Suprapubic skin (tissue), 4 donors: ENCODE measurements at regions not wholly inside any gene's neighbourhood (a gene's known extent, or its start where the extent isn't known, plus 50 kb on each side); places are given as distances from the start of the nearest gene placed in this dataset.

Experiments used
- DNase-seq, 2 donors: peaks; one replicate each; pipeline ENCODE4 v3.0.0-alpha.2; 2019; ENCODE audit warnings: low spot score in 2 of 2
- H3K27ac ChIP-seq: fragments of 200-600 bp; sonication (generic); one replicate; pipeline ENCODE4 v1.5.1; 2019
- H3K27me3 ChIP-seq: fragments of 200-600 bp; sonication (generic); one replicate; pipeline ENCODE4 v1.5.1; 2019
- H3K36me3 ChIP-seq: fragments of 200-600 bp; sonication (generic); one replicate; pipeline ENCODE4 v1.5.1; 2019
- H3K4me1 ChIP-seq: fragments of 200-600 bp; sonication (generic); one replicate; pipeline ENCODE4 v1.5.1; 2019
- H3K4me3 ChIP-seq: fragments of 200-600 bp; sonication (generic); one replicate; pipeline ENCODE4 v1.5.1; 2019; ENCODE audit warnings: mild to moderate bottlenecking
- H3K9me3 ChIP-seq: fragments of 200-600 bp; sonication (generic); one replicate; pipeline ENCODE4 v1.5.1; 2019
- EP300 ChIP-seq: sonication (generic); formaldehyde crosslinking; IDR thresholded peaks from one replicate; pipeline ENCODE4 v1.6.1; 2017; ENCODE audit warnings: antibody characterized with exemption
- POLR2A ChIP-seq, 2 donors: fragments of 450-650 bp; IDR thresholded peaks; one replicate each; pipeline ENCODE4 v1.6.1; 2017; ENCODE audit warnings: antibody characterized with exemption in 2 of 2, mild to moderate bottlenecking in 2 of 2, moderate library complexity in 2 of 2
- POLR2AphosphoS5 ChIP-seq, 3 donors: sonication (generic); formaldehyde crosslinking; IDR thresholded peaks; one replicate each; pipeline ENCODE4 v1.6.1; 2017; ENCODE audit warnings: antibody characterized with exemption in 3 of 3
- WGBS: methylation state at CpG from one replicate; pipeline ENCODE4 v1.1.5; 2018; 5-methylcytosine and 5-hydroxymethylcytosine counted together
- TF ChIP-seq, protein P1 (sequence below), 2 donors: fragments of 200-600 bp in 1 of 2; fragments of 450-650 bp in 1 of 2; sonication (generic) in 1 of 2; IDR thresholded peaks; one replicate each; pipeline ENCODE4 v1.5.1; 2016 to 2019; ENCODE audit warnings: antibody characterized with exemption in 2 of 2, mild to moderate bottlenecking in 1 of 2, moderate library complexity in 1 of 2

DNA sequence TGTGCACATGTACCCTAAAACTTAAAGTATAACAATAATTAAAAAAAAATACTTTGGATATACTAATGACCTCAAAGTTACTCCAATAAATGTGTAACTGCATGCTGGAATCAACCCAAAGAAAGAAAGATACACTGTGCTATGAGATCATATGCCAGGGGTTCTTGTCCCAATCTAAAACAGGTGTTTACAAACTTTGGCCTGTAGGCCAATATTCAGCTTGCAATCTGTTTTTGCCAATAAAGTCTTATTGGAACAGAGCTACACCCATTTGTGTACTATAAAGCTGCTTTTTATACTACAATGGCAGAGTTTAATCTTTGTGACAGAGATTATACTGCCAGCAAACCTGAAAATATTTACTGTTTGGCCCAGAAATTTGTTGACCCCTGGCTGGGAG, 138.8 kb upstream of the AFF2 start:
- H3K4me3 ChIP-seq = no peak overlapping the region
- DNase-seq = no peak
- no peaks in the 10 kb centered on the region for H3K9me3 ChIP-seq
- TF ChIP-seq, protein P1, sequence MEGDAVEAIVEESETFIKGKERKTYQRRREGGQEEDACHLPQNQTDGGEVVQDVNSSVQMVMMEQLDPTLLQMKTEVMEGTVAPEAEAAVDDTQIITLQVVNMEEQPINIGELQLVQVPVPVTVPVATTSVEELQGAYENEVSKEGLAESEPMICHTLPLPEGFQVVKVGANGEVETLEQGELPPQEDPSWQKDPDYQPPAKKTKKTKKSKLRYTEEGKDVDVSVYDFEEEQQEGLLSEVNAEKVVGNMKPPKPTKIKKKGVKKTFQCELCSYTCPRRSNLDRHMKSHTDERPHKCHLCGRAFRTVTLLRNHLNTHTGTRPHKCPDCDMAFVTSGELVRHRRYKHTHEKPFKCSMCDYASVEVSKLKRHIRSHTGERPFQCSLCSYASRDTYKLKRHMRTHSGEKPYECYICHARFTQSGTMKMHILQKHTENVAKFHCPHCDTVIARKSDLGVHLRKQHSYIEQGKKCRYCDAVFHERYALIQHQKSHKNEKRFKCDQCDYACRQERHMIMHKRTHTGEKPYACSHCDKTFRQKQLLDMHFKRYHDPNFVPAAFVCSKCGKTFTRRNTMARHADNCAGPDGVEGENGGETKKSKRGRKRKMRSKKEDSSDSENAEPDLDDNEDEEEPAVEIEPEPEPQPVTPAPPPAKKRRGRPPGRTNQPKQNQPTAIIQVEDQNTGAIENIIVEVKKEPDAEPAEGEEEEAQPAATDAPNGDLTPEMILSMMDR (IDR thresholded peaks at IDR 0.05) = no peak
- TF ChIP-seq POLR2A (IDR thresholded peaks at IDR 0.05) = no peak
- no peak for TF ChIP-seq POLR2AphosphoS5 (IDR thresholded peaks at IDR 0.05)
- no peak for TF ChIP-seq EP300
- H3K36me3 ChIP-seq = no peaks in the 10 kb centered on the region
- H3K27me3 ChIP-seq = no peaks in the 10 kb centered on the region
- no peaks in the 10 kb centered on the region for H3K4me1 ChIP-seq
- H3K27ac ChIP-seq = no peak overlapping the region

DNA sequence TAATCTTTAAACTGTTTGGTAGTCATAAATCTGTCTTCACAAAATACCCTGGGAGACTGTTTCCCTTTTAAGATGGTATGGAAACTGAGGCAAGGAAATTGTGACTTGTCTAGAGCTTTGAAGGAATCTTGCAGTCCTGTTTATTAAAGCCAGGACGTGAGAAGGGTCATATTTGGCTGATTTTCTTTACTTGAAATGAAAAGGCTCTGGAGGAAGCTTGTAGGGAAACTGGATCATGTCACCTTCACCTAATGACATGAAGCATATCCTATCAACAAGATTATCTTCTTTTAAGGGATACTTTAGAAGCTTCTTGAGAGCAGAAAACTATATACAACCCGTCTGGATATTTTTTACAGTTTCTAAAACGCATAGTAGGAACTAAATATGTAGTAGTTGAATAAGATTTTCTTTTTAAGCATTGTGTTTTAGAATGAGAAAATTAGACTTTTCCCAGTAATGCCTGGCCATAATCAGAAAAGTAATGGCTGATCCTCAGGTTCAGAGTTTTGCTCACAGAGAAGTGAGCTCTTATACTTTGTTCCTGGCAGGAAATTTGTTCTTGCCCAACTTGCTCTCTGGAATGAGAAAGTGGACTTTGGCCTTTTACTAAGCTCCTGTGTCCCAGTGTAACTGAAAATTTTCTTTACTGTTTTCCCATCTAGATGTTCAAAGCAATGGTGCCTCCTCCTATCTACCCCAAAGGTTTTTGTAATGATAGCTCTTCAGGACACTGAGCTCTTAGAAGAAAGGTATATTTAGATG, 136.8 kb upstream of the AFF2 start:
- WGBS = 56% methylated on average over 3 of the region's 3 CpGs
- DNase-seq = no peak

DNA sequence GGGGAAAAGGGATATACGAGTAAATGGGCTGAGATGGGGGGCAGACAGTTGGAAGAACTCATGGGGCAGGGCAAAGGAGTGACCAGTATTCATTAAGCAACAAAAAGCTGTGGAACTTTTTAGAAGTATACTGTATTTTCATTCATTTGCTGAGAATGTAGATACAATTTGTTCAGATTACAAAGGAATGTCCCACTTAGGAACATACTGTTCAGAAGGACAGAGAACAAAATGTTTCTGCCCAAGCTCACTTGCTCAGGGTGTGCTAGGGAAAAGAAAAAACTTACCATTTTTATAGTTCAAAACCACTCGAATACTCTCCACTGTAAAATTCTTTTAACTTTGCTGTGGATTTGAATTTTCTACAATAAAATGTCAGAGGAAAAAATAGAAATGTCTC, 135.2 kb upstream of the AFF2 start:
- Histone ChIP-seq H3K36me3 (no peaks in the 10 kb centered on the region), H3K4me1 (no peaks in the 10 kb centered on the region), H3K4me3 (no peak overlapping the region), H3K9me3 (no peaks in the 10 kb centered on the region), H3K27me3 (no peaks in the 10 kb centered on the region), H3K27ac (peak overlapping the region; percentile 72)
- DNase-seq = no peak
- TF ChIP-seq POLR2AphosphoS5 (IDR thresholded peaks at IDR 0.05) (no peak), POLR2A (IDR thresholded peaks at IDR 0.05) (no peak), EP300 (no peak)
- TF ChIP-seq, protein P1 (IDR thresholded peaks at IDR 0.05) = no peak
- WGBS = 44% methylated on average over 2 of the region's 2 CpGs

More for the DNA sequence above, 136.8 kb upstream of the AFF2 start:
- H3K27me3 ChIP-seq = no peaks in the 10 kb centered on the region
- no peaks in the 10 kb centered on the region for H3K4me1 ChIP-seq
- H3K27ac ChIP-seq = peak overlapping the region; percentile 72
- TF ChIP-seq, protein P1 (IDR thresholded peaks at IDR 0.05) = no peak
- no peak for TF ChIP-seq POLR2AphosphoS5 (IDR thresholded peaks at IDR 0.05)
- TF ChIP-seq EP300 = no peak
- no peak for TF ChIP-seq POLR2A (IDR thresholded peaks at IDR 0.05)
- H3K4me3 ChIP-seq = no peak overlapping the region
- H3K9me3 ChIP-seq = no peaks in the 10 kb centered on the region
- no peaks in the 10 kb centered on the region for H3K36me3 ChIP-seq

DNA sequence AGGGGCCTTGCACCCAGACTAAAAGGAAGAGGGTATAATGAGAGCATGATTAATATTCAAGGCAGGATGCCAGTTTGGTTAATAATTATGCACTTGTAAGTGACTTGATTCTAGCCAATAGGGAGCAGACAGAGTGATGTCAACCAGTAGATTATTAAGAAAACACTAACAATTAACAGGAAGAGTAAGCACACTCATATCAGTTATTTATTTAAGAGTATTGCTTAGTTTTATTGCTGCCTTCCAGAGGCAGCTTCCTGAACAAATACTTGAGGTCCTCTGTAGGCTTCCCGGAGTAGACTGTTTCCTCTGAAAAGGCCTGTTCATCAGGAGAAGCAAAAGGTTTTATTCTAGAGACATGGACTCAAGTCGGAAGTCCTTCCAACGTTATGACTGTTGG, 129.1 kb upstream of the AFF2 start:
- TF ChIP-seq POLR2A (IDR thresholded peaks at IDR 0.05) (no peak), POLR2AphosphoS5 (IDR thresholded peaks at IDR 0.05) (no peak), EP300 (no peak)
- TF ChIP-seq, protein P1 (IDR thresholded peaks at IDR 0.05) = no peak

DNA sequence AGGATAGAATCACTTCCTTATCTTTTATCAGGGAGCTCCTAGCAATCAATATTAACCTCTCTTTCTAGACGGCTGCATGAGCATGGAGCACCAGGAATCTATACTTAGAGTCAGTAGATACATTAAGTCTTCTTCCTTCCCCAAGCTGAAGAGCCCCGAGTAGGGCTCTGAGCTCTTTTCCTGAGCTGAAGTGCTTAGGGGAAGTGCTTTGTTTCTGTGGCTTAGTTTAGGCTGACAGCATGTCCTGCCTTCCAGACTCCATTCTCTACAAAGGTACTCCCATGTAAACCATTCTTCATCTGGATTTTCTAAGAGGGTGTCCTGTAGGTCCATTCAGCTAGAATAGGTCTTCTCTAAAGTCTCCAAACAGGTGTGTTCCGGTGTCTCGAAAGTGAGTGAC, 127.5 kb upstream of the AFF2 start:
- H3K27ac ChIP-seq = no peak overlapping the region
- no peaks in the 10 kb centered on the region for H3K4me1 ChIP-seq
- no peak for TF ChIP-seq EP300
- TF ChIP-seq POLR2A (IDR thresholded peaks at IDR 0.05) = no peak
- TF ChIP-seq, protein P1 (IDR thresholded peaks at IDR 0.05) = no peak
- TF ChIP-seq POLR2AphosphoS5 (IDR thresholded peaks at IDR 0.05) = no peak
- H3K27me3 ChIP-seq = no peaks in the 10 kb centered on the region
- H3K4me3 ChIP-seq = no peak overlapping the region
- no peaks in the 10 kb centered on the region for H3K9me3 ChIP-seq
- DNase-seq = no peak
- 62% methylated on average over 4 of the region's 4 CpGs for WGBS
- H3K36me3 ChIP-seq = no peaks in the 10 kb centered on the region

More for the DNA sequence above, 129.1 kb upstream of the AFF2 start:
- WGBS = 75% methylated on average over 3 of the region's 3 CpGs
- Histone ChIP-seq H3K4me1 (no peaks in the 10 kb centered on the region), H3K27me3 (no peaks in the 10 kb centered on the region), H3K27ac (no peak overlapping the region), H3K9me3 (no peaks in the 10 kb centered on the region), H3K36me3 (no peaks in the 10 kb centered on the region), H3K4me3 (no peak overlapping the region)
- DNase-seq = no peak
